Heart right ventricle (tissue), 16 donors: ENCODE measurements at regions not wholly inside any gene's neighbourhood (a gene's known extent, or its start where the extent isn't known, plus 50 kb on each side); places are given as distances from the start of the nearest gene placed in this dataset.
"Not testable (repeated sequence)": the region's sequence is repeated elsewhere in the genome, so short reads cannot be mapped to it uniquely, and the experiment has no call there.

Experiments used
- ATAC-seq, 8 donors: fragments of 200-7000 bp; cut with Tn5 transposase; one replicate each; pipeline ENCODE4 v1.9.1; 2020; ENCODE audit warnings: mild to moderate bottlenecking in 8 of 8, moderate library complexity in 8 of 8, moderate number of reproducible peaks in 1 of 8
- DNase-seq, 2 donors: peaks; one replicate each; pipeline ENCODE4 v3.0.0-alpha.2; 2020
- H3K27ac ChIP-seq, 10 donors: fragments of 200-600 bp; sonication (generic) in 2 of 10; one replicate each; pipeline versions ENCODE4 v1.5.0 to v1.8.0; 2020 to 2022; ENCODE audit warnings: mild to moderate bottlenecking in 3 of 10
- H3K27me3 ChIP-seq, 7 donors: fragments of 200-600 bp; one replicate each; pipeline ENCODE4 v1.8.0; 2021 to 2022; ENCODE audit warnings: mild to moderate bottlenecking in 2 of 7
- H3K36me3 ChIP-seq, 9 donors: fragments of 200-600 bp; sonication (generic) in 1 of 9; one replicate each; pipeline versions ENCODE4 v1.5.0 to v1.8.0; 2020 to 2022; ENCODE audit warnings: mild to moderate bottlenecking in 2 of 9
- H3K4me1 ChIP-seq, 9 donors: fragments of 200-600 bp; sonication (generic) in 1 of 9; one replicate each; pipeline versions ENCODE4 v1.5.0 to v1.8.0; 2020 to 2022; ENCODE audit warnings: mild to moderate bottlenecking in 4 of 9
- H3K4me3 ChIP-seq, 10 donors: fragments of 200-600 bp; sonication (generic) in 2 of 10; one replicate each; pipeline versions ENCODE4 v1.5.0 to v1.8.0; 2020 to 2022; ENCODE audit warnings: mild to moderate bottlenecking in 7 of 10, moderate library complexity in 2 of 10
- H3K9me3 ChIP-seq, 11 donors: fragments of 200-600 bp in 10 of 11; sonication (generic) in 2 of 11; one replicate each; pipeline versions ENCODE4 v1.5.0 to v1.8.0; 2013 to 2022; ENCODE audit warnings: mild to moderate bottlenecking in 2 of 11, control low read depth in 1 of 11, moderate library complexity in 1 of 11
- WGBS, 2 donors: extraction: QIAGEN DNeasy Blood & Tissue Kit; methylation state at CpG; one replicate each; pipeline ENCODE4 v1.1.7; 2013; ENCODE audit warnings: inconsistent platforms in 1 of 2; 5-methylcytosine and 5-hydroxymethylcytosine counted together
- intact Hi-C, 10 donors: fragments of 100-400 bp; cut with DNase I; formaldehyde crosslinking; loops; one replicate each; pipeline versions ENCODE4 v1.11.1 to v1.14.2; 2022
- TF ChIP-seq, protein P1 (sequence below), 9 donors: fragments of 200-600 bp; sonication (generic) in 2 of 9; IDR thresholded peaks; one replicate each; pipeline versions ENCODE4 v1.5.0 to v1.8.0; 2021 to 2022; ENCODE audit warnings: antibody characterized with exemption in 9 of 9, mild to moderate bottlenecking in 5 of 9, moderate library complexity in 1 of 9
- donor health status: Arrhythmogenic right ventricular cardiomyopathy.
- donor health status: ischemic (EF 13 %, LVEDD 7.1; RV severe dilation, severe dysfunction).
- donor health status: healthy with polysubstance abuse.
- donor health status: DM: no; HTN: yes; CAD: no.
- donor health status: DM: no; HTN: no; CAD: no.
- donor health status: ischemic (EF 25% LVEDD 6.9; RV normal size, moderate dysfunction).
- donor health status: ischemic (EF 25% LVEDD 5.7; RV mildly dilated, moderate dysfunction).
- donor health status: healthy.
- donor health status: DM: yes; HTN: yes; CAD: no.
- donor health status: Ischemic cardiomyopathy.
- donor health status: ischemic (EF 35%, LVEDD 5.7; RV mildly dilated, moderate dysfunction).
- donor health status: nonischemic (EF 11% LVEDD 7.7; RV severe dilation, severe dysfunction).
- donor health status: DM: yes; HTN: yes; CAD: no.
- donor health status: PGD.
- donor health status: ischemic (EF 29% LVEDD 5.4; RV normal size, mild dysfunction).
- donor health status: nonischemic (EF 23%, LVEDD 6.1; RV moderate dilation, normal function).

DNA sequence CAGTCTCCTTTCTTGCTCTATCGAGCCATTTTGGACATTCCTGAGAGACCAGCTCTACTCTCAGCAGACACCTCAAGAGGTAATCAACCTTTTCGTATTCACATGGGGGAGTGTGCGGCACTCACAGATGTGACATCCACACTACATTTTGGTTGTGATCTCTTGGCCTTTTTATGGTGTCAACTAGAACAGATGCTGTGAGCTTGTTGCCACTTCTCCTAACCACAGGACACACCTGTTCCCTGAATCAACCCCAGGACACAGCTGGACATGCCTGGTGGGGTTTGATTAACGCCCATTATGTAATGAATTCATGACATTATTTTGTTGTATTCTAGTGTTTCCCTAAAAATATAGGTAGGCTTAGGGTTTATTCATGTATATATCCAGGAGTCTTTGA lies 1143.6 kb downstream of the TMEM121 start:
- WGBS, 2 donors, result 59 to 64% methylated on average over 4 of the region's 4 CpGs
- Histone ChIP-seq H3K4me1 (no peaks in the 10 kb centered on the region), H3K4me3 (no peak overlapping the region), H3K27ac (no peak overlapping the region), H3K27me3 (peaks cover 0 to 67% (median 27%) of the 10 kb centered on the region in 7 donors), H3K36me3 (no peaks in the 10 kb centered on the region), H3K9me3 (peaks cover 0 to 2% (median 0%) of the 10 kb centered on the region in 11 donors)
- intact Hi-C loops, result no loop called here
- TF ChIP-seq, protein P1, sequence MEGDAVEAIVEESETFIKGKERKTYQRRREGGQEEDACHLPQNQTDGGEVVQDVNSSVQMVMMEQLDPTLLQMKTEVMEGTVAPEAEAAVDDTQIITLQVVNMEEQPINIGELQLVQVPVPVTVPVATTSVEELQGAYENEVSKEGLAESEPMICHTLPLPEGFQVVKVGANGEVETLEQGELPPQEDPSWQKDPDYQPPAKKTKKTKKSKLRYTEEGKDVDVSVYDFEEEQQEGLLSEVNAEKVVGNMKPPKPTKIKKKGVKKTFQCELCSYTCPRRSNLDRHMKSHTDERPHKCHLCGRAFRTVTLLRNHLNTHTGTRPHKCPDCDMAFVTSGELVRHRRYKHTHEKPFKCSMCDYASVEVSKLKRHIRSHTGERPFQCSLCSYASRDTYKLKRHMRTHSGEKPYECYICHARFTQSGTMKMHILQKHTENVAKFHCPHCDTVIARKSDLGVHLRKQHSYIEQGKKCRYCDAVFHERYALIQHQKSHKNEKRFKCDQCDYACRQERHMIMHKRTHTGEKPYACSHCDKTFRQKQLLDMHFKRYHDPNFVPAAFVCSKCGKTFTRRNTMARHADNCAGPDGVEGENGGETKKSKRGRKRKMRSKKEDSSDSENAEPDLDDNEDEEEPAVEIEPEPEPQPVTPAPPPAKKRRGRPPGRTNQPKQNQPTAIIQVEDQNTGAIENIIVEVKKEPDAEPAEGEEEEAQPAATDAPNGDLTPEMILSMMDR (IDR thresholded peaks at IDR 0.05), result no peak
- DNase-seq (no peak), ATAC-seq (no peak)

DNA sequence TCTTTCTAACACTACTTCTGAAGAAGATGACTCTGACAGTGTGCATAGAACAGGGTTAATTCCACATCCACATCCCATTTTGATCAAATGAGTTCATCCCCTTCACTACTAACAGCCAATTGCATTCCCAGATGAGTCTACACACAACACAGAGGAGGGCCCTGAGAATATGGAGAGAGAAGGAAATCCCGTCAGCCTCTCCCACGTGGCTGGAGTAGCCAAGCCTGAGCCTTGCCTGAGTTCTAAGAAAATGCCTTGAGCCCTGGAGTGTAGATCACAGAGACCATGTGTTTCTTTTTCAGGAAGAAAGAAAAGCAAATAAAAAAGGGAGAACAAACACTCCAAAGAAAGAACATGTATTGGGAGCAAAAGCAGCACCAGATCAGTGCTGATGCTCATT lies 1147.7 kb downstream of the TMEM121 start:
- peaks cover 0 to 68% (median 22%) of the 10 kb centered on the region in 7 donors for H3K27me3 ChIP-seq
- ATAC-seq, H3K36me3 ChIP-seq, H3K9me3 ChIP-seq, DNase-seq, H3K27ac ChIP-seq, H3K4me3 ChIP-seq, H3K4me1 ChIP-seq, intact Hi-C loops: not testable (repeated sequence)
- 32 to 48% methylated on average over 2 of the region's 2 CpGs for WGBS, 2 donors

DNA sequence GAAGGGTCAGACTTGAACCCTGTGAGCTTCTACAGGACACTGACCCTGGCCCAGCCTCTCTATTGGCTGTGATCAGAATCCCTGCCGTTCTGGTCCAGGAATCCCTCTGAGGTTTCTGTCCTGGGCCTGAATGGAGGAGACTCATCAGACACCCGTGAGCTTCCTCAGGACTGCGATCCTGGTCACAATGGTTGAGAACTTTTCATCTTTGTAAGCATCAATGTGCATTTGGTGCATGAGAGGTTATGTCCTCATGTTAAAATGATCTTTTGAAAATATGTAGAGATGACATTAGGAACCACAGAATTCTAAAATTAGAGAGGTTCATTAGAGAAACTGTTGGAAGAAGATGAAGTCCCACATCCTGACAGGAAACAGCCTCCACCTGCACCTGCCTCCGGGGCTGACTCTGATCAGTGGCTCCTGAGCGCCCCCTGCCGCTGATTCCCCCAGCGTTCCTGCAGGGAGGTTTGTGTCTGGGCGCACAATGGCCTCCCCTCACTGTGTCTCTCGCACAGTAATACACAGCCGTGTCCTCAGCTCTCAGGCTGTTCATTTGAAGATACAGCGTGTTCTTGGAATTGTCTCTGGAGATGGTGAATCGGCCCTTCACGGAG lies 1148.2 kb downstream of the TMEM121 start:
- TF ChIP-seq, protein P1 (IDR thresholded peaks at IDR 0.05), result peak in 1 of 9 donors; percentile 8
- peaks cover 0 to 67% (median 20%) of the 10 kb centered on the region in 7 donors for H3K27me3 ChIP-seq
- H3K4me1 ChIP-seq, intact Hi-C loops, DNase-seq, H3K27ac ChIP-seq, H3K36me3 ChIP-seq, H3K4me3 ChIP-seq, H3K9me3 ChIP-seq, ATAC-seq: not testable (repeated sequence)
- whole genome bisulfite sequencing, 2 donors, result 39 to 64% methylated on average over 7 to 8 of the region's 13 CpGs

DNA sequence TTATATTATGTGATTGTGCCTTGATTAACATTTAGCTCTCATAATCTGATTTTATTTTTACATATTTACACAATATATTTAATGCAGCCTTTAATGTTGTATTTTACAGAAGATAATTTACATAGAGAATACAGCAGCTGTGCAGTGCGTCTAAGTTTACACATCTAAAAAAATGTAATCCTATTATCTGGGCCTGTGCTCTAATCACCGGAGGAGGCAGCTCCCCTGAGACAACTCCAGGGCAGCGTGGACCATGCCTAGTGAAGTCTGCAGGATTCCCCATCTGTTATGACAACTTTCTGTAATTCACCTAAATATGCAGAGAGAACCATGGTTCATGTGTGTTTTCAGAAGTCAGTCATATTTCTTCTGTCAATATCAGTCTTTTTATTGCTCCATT lies 1149.3 kb downstream of the TMEM121 start:
- ATAC-seq, H3K27ac ChIP-seq, H3K4me3 ChIP-seq, H3K4me1 ChIP-seq, H3K9me3 ChIP-seq, H3K36me3 ChIP-seq, intact Hi-C loops, DNase-seq: not testable (repeated sequence)
- WGBS, 2 donors, result 62 to 67% methylated on average over 3 of the region's 3 CpGs
- H3K27me3 ChIP-seq, result peaks cover 0 to 64% (median 18%) of the 10 kb centered on the region in 7 donors

DNA sequence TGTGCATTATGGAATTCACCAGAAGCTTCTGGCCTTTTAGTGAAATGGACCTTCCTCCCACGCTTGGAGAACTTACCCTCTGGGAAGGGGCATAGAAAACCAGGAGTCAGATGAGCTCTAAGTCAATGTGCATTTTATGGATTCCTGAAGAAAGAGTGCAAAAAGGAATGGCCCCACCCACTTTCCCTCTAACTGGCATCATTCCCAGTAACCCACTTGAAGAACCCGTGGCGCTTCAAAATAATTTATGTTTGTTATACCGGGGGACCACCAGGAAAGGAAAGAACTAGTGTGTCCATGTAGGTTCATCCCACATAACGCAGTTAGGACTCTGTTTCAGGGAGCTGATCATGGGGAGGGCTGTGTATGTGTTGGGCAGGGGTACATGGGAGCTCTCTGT lies 1153.4 kb downstream of the TMEM121 start:
- WGBS, 2 donors, result 34 to 41% methylated on average over 5 of the region's 5 CpGs
- Histone ChIP-seq H3K9me3 (no peaks in the 10 kb centered on the region), H3K4me3 (no peak overlapping the region), H3K27ac (no peak overlapping the region), H3K4me1 (no peaks in the 10 kb centered on the region), H3K27me3 (peaks cover 0 to 57% (median 20%) of the 10 kb centered on the region in 7 donors), H3K36me3 (no peaks in the 10 kb centered on the region)
- ATAC-seq (no peak), DNase-seq (no peak)
- intact Hi-C loops, result no loop called here
- TF ChIP-seq, protein P1 (IDR thresholded peaks at IDR 0.05), result no peak
